ENCODE measurements at regions not wholly inside any gene's neighbourhood (a gene's known extent, or its start where the extent isn't known, plus 50 kb on each side); places are given as distances from the start of the nearest gene placed in this dataset.

GRCh38 chr21:41589620-41590175 is 81.7 kb upstream of the TMPRSS2 start:
- Histone ChIP-seq H3K27me3 (ENCODE audit: control insufficient read depth in 1 of 2, insufficient read depth in 2 of 2, low read length in 2 of 2) (no peaks in the 10 kb centered on the region), H3K9ac (ENCODE audit: insufficient read depth, low read depth, low read length) (no peak overlapping the region), H3K9me3 (ENCODE audit: low read length) (no peaks in the 10 kb centered on the region), H3K4me1 (ENCODE audit: insufficient read depth, low read length) (peaks cover 13% of the 10 kb centered on the region), H3K79me2 (ENCODE audit: insufficient read depth, low read length) (no peaks in the 10 kb centered on the region), H3K36me3 (replicated peaks in 1 of 2; ENCODE audit: control insufficient read depth in 1 of 2, insufficient read depth in 2 of 2, low read length in 2 of 2) (no peaks in the 10 kb centered on the region), H3K27ac (ENCODE audit: extremely low read length, insufficient read depth, low read length) (no peak overlapping the region), H4K20me1 (ENCODE audit: insufficient read depth, low read length) (no peaks in the 10 kb centered on the region), H2AFZ (ENCODE audit: low read length) (no peak overlapping the region), H3K4me3 (replicated peaks in 1 of 3; ENCODE audit: insufficient read depth in 1 of 3, low read depth in 2 of 3, low read length in 3 of 3) (no peak overlapping the region), H3K4me2 (ENCODE audit: low read depth, low read length) (no peak overlapping the region)
- BruUV-seq (replicated peaks) = no TSS peak
- no peak for FAIRE-seq
- TF ChIP-seq YEATS4 (CRISPR knock-in tag; IDR thresholded peaks at IDR 0.05; ENCODE audit: borderline replicate concordance) = no peak
- no peak for TF ChIP-seq ZBTB1 (CRISPR knock-in tag; IDR thresholded peaks at IDR 0.05; ENCODE audit: borderline replicate concordance)
- TF ChIP-seq, protein P1, sequence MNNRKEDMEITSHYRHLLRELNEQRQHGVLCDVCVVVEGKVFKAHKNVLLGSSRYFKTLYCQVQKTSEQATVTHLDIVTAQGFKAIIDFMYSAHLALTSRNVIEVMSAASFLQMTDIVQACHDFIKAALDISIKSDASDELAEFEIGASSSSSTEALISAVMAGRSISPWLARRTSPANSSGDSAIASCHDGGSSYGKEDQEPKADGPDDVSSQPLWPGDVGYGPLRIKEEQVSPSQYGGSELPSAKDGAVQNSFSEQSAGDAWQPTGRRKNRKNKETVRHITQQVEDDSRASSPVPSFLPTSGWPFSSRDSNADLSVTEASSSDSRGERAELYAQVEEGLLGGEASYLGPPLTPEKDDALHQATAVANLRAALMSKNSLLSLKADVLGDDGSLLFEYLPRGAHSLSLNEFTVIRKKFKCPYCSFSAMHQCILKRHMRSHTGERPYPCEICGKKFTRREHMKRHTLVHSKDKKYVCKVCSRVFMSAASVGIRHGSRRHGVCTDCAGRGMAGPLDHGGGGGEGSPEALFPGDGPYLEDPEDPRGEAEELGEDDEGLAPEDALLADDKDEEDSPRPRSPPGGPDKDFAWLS (CRISPR knock-in tag; IDR thresholded peaks at IDR 0.05; ENCODE audit: borderline replicate concordance) = no peak
- TF ChIP-seq ZNF383 (CRISPR knock-in tag; IDR thresholded peaks at IDR 0.05; ENCODE audit: borderline replicate concordance) = no peak
- TF ChIP-seq CBFB (CRISPR knock-in tag; IDR thresholded peaks at IDR 0.05) = no peak
- TF ChIP-seq NFATC3 (CRISPR knock-in tag; IDR thresholded peaks at IDR 0.05) = no peak
- TF ChIP-seq SMYD3 (CRISPR knock-in tag; IDR thresholded peaks at IDR 0.05) = no peak
- TF ChIP-seq, protein P2, sequence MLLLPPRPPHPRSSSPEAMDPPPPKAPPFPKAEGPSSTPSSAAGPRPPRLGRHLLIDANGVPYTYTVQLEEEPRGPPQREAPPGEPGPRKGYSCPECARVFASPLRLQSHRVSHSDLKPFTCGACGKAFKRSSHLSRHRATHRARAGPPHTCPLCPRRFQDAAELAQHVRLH (CRISPR knock-in tag; IDR thresholded peaks at IDR 0.05; ENCODE audit: borderline replicate concordance, low read depth) = no peak
- ChIA-PET CTCF (ENCODE audit: low intra/inter-chr PET ratio, low total read pairs) (no interaction called here), POLR2A (no interaction called here)
- ATAC-seq = no peak
- intact Hi-C loops (cut with micrococcal nuclease; ENCODE audit: unreplicated experiment) (no loop called here), in situ Hi-C loops (cut with HindIII; ENCODE audit: extremely low pct_ligation_motif_present, low pct_unique_long_range_greater_than_20kb) (no loop called here)
- no peak for DNase-seq (ENCODE audit: low spot score)
- WGBS (ENCODE audit: low lambda C conversion rate) = 54% methylated on average over 9 of the region's 10 CpGs

Measured in HepG2 (cell line).